HK-2 (cell line): ENCODE measurements at regions not wholly inside any gene's neighbourhood (a gene's known extent, or its start where the extent isn't known, plus 50 kb on each side); places are given as distances from the start of the nearest gene placed in this dataset.

ENCODE experiments used
- DNase-seq: peaks from one replicate; pipeline ENCODE4 v3.0.0-alpha.2; 2018; ENCODE audit not compliant: unreplicated experiment

DNA sequence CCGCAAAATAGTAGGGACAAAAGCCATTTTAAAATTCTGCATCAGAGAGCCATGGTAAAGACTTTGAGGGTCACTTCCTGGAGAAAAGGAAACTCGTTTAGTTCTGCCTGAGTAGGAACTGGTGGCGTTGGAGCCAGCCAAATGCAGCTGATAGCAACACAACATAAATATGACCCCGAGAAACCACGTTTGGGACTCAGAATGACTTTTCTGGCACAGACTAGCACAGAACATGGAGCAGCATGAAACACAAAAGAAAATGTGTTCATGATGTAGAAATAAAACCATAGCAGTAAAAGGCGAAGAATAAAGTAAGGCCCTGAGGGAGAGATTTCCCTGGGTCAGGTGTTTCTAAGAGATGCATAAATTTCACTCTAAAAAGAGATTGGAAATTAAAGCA lies 149.2 kb upstream of the KLHL29 start:
- no peak for DNase-seq

DNA sequence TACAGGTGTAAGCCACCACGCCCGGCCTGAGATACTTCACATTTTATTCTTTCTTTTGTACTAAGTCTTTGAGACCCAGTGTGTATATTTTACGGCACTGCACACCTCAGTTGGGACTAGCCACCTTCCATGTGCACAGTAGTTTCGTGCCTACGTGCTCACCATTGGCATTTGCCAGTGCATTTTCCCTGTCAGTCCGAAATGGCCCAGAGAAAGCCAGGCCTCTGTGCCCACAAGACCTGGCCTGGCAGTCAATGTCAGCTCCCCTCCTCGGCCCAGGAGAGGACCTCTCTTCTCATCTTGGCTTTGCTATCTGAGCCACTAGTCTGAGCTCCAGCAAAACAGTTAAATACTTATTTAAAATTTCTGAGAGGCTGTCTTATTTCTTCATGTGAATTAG lies 147.8 kb upstream of the KLHL29 start:
- no peak for DNase-seq

DNA sequence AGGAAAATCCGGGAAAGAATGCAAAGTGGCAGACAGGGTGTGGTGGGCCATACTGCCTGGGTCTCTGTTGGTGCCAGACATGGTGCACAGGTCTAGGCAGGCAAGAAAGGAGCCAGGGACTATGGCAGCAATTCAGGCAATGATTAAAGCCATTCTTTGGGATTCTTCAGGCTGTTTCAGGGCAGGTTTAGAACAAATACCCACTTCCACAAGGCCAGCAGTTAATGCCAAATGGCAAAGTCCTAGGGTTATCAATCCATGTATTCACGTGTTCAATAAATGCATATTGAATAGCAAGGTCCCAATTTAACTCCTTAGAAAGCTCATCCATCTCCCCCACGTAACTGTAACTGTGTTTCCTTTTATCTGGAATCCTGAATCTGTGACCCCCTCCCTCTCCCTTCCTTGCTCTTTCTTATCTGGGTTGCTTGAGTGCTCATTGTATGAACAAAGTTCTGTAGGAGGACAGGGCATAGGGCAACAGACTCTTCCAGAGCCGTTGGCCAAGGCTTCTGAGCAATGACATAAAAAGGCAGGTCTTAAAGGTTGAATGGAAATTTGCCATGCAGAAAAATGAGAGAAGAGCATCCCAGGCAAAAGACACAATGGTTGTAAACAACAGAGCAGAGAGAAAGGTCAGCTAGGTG lies 146.8 kb upstream of the KLHL29 start:
- DNase-seq, result no peak

DNA sequence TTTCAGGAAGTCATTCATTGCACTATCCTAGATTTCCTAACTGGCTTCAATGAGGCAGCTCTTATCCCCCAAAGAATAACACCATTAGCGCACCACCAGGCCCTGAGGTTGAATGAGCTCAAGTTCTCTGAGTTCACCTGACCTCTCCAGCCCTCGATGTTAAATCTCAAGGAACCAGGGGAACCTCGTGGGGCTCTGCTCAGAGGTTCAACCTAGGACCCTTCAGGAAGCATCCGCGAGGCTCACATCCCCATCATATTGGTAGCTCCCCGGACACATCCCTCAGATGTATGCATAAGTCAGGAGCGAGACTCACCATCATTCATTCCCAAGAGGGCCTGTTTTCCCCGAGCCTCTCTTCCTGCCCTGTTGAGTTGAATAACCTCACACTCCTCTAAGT lies 145.6 kb upstream of the KLHL29 start:
- no peak for DNase-seq

DNA sequence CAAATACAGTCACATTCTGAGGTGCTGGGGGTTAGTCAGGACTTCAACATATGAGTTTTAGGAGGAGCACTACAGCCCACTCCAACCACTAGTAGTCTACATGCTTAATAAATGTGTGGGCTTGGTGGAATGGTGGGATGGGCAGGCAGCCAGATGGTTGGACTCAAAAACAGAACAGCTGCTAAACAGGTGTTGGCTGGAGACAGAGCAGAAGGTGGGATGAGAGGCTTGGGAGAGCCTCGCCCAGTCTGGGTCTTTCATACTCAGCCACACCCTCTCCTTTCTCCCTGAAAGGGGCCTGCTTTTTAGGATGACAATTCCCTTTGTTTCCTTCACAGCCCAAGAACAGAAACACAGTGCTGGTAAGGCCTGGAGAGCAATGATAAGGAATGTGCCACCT lies 143.9 kb upstream of the KLHL29 start:
- DNase-seq, result no peak

DNA sequence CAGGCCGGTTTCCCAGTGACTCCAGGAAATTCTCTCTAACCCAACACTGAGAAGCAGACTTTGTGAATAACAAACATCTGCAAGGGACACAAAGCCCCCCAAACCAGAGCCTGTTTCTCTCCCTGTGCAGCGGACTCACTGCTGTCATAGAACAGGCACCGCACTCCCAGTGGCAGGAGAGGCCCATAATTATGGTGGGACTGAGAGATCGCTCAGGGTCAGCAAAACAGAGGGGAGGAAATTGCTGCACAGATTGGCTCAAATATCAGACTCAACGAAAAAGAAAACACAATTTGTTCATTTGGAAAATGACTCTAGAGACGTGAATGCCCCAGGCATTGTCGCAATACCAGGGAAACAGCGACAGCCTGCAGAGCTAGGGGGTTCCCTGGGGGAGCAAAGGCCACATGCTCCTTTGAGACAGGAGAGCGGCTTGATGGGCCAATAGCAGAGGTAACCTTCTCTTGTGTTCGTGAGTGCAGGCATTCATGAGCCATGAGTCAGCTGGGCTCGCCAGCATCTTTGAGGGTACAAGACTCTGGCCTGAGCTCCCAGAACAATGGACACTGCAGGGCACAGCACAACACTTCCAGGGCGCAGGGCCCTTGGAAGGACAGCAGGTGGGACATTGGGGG lies 143.3 kb upstream of the KLHL29 start:
- no peak for DNase-seq

DNA sequence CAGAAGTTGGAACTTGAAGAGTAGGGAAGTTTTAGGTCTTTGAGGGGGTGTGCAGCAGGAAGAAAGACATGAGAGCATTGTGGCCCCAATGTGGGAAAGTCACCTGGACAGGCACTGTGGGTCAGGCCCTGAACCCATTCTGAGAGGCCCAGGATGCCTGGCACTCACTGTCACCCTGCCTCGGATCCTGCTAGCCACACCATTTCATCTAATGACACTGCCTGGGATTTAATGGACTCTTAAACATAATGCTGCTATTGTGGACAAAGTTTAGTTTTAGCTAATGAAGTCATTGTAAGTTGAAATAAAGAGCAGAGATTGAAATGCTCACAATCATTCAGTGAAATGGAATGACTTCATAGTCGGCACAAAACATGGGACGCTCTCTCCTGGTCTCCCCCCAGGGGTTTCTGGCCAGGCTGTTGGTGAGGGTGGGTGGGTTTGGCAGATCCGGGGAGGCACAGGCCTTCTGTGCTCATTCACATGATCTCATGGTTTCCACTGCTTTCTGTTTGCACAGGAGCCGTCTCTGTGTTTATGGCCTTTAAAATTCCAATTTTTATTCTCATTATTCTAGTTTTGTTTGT lies 141.8 kb upstream of the KLHL29 start:
- DNase-seq, result no peak

DNA sequence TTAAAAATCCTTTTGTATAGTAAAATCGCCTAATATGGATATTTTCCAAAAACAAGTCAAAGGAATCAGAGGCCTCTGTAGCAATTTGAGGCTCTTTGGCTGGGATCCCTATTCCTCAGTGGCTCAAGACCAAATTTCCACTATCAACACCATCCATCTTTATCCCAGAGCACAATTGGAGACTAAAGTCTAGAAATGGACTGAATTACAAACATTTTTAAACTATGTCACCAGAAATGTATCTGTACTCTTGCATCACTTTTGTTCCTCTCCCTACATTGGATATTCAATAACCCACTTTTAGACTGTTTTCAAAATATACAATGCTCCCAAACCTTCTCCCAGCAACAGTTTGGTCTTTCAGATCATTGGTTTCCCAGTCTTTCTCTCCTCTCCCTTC lies 140.4 kb upstream of the KLHL29 start:
- no peak for DNase-seq

DNA sequence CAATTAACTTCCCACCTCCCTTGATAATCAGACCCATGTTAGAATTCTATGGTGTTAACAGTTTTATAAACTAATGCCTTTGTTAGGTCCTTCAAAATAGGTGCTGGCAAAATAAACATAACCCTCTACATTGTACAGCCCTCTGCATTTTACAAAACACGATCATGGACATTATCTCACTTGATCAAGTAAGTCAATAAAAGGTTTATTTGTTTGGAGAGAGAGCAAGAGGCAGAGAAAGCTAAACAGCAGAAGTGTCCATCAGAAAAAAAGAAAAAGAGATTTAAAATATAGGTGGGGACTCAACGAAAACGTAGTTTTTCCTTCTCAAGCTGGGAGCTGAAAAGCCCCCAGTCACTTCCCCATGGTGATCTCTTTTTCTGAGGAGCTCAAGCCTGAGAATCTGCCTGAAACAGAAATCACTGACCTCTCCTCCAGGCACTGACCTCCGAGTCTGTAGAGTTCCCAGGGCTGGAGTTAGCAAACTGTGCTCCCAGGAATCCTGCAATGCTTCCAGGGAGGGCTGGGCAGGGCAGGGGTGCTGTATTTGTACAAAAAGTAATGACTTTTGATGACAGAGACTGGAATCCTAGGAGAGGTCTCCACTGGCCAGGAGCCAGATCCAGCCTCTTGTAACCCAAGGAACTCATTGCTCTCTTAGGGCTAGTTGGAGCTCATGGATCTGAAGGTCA lies 137.8 kb upstream of the KLHL29 start:
- no peak for DNase-seq

DNA sequence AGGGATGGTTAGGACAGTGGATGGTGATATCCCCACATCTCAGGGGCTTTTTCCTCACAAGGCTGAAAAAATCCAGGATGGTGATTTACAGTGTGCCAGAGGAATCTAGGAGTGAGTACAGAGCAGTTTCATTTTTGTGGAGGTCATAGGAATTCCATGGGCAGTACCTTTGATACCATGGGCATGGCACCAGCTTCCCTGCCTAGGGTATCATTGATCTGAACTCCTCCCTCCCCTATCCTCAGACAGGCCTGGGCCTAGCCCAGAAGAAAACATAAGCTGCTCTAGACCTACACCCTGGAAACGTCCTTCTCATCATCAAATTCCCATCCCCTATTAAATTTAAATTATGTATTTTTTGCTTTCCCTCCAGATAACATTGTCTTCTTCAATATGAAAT lies 136.3 kb upstream of the KLHL29 start:
- no peak for DNase-seq

DNA sequence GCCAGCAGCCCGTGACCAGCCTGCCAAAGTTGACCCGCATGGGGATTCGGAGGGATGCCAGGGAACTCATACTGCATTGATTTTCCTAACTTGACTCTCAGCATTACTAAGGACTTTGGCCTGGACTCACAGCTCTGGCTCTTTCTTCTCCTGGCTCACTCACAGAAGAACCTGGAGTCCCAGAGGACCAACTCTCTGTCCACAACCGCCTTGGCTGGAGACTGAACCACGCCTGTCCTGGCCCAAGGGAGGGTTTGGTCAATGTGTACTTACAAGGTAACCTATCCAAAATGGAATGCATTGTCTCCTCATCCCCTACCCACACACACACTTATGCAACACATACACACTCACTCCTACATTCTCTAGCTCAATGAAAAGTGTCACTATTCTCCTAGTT lies 135.6 kb upstream of the KLHL29 start:
- no peak for DNase-seq

DNA sequence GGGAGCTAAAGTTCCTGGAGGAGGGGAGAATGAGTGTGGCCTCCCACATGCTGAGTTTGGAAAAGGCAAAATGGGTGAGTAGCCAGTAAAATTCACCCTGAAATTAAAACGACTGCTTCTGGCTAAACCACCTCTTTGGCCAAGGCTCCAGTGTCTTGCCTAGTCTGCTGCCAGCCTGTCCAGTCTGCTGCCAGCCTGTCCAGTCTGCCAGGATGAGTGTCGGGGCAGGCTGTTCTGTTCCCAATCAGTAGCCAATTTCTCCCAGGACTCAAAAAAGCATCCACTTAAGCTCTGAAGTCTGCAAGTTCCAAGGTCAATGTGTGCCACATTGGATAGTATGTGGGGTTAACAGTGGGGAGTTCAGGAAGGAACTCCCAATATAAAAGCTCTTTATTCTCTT lies 134.6 kb upstream of the KLHL29 start:
- no peak for DNase-seq

DNA sequence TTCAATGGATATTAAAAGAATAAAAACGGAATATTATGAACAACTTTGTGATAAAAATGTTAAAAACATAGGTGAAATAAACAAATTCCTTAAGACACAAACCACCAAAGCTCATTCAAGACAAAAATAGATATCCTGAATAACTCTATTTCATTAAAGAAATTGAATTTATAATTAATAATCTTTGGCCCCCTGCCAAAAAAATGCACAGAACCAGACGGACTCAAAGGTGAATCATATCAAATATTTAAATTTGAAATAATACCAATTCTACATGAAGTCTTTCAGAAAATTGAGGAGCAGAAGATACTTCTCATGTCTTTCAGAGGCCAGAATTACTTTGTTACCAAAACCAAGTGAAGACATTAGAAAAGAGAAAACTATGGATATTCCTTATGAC lies 128.3 kb upstream of the KLHL29 start:
- no peak for DNase-seq

DNA sequence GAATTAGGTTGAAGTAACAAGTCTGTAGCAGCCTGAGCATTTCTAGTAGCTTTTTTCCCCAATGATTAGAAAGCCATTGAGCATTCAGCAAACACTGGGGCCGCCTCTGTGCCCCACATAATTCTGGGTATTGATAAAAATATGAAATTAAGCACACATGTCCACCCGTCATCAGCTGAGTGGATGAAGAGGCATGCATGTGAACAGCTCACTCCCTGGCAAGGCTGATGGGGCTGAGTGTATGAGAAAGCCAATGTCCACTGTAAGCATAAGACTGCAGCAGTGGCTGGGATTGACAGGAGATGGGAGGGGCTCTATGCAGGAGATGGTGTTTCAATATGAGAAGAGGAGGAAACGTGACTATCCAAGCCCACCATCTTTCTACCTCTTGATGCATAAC lies 124.4 kb upstream of the KLHL29 start:
- no peak for DNase-seq

DNA sequence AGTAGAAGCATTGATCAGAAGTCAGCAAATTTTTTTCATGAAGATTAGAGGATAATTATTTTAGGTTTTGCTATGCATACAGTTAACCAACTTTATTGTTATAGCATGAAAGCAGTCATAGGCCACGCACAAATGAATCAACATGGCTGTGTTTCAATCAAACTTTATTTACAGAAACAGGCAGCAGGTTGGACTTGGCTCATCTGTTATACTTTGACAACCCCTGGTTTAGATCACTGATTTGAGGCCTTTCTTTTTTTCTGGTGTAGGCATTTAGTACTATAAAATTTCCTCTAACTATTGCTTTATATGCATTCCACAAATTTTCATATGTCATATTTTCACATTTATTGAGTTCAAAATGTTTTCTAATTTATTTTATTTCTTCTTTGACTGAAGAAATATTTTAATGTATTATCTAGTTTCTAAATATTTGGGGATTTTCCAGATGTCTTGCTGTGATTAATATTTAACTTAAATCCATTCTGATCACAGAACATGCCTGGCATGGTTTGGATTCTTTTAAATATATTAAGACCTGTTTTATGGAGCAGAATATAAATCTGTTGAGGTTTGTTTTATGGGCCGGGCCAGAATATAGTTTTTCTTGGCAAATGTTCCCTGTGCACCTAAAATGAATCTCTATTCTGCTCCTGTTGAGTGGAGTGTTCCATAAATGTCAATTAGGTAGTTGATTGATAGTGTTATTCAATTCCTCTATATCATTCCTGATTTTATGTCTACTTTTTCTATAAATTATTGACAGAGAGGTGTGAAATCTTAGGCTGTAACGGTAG lies 116.3 kb upstream of the KLHL29 start:
- DNase-seq, result no peak

DNA sequence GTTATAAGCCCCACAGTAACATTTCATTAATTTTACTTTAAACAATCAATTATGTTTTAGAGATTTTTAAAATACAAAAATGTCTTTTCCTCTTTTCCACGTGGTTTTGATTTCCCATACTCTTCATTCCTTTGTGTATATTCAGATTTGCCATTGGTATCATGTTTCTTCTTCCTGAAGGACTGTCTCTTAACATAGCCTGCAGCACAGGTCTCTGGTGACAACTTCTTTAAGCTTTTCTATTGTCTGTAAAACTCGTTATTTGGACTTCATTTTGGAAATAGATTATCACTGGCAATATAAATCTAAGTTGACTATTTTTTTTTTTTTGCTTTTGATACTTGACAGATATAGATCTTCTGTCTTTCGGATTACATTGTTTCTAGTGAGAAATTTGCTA lies 115.2 kb upstream of the KLHL29 start:
- DNase-seq, result no peak

DNA sequence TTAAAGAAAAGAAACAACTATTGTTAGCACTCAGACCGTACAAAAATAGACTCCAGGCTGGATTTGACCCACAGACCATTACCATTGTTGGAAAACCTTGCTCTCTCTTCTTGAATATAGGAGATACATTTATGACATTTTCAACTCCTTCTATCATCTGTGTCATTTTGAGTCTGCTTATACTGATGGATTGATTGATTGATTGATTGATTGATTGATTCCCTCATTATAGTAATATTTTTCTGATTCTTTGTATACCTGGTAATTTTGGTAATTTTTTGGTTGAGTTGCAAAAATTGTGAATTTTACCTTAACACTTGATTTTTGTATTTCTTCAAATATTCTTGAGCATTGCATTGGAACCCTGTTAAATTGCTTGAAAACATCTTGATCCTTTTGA lies 114.2 kb upstream of the KLHL29 start:
- no peak for DNase-seq

DNA sequence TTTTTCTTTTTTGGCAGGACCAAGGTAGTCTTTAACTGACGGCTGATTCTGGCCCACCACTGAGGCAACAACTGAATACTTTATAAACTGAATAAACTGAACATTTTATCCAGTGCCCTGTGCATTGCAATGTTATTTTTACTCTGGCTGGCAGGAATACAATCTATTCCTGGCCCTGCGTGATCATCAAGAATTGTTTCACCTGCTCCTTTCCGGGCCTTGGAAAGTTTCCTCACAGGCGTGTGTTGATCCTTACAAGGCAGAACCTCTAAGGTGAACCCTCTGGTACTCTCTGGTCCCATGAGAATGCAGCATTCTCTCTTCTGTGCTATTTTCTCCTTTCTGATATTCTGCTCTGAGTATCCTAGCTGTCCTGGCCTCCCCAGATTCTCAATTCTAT lies 113.7 kb upstream of the KLHL29 start:
- DNase-seq, result no peak

DNA sequence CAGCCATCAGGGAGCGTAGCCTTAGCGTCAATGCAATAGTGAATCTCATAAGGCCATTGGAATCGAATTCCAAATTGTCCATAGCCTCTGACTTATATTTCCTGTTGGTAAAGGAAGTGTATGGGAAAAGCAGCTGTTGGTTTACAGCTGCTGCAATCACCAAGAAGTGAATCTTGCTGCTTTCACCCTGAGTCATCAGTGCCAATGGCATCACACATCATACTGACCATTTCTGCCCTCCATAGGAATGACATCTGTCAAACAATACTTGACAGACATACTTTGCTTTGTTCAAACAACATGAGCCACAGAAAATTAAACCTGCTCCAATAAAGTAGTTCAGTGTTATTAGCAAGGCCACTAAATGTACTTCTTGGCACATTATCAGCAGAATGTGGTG lies 111.2 kb upstream of the KLHL29 start:
- no peak for DNase-seq

DNA sequence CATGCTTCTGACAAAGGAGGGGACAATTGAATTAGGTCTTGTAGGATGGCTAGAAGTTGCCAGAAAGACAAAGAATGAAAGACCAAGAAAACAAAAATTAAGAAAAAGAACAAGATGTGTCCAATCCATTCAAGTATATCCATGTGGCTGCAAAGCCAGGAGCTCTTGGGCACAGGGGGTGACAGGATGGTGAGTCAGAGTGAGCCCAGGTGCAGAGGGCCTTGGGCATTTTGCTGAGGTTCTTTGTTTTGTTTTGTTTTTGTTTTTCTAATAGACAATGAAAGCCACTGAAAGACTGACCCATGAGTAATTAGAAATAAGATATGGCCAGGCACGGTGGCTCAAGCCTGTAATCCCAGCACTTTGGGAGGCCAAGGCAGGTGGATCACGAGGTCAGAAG lies 104.6 kb upstream of the KLHL29 start:
- no peak for DNase-seq

DNA sequence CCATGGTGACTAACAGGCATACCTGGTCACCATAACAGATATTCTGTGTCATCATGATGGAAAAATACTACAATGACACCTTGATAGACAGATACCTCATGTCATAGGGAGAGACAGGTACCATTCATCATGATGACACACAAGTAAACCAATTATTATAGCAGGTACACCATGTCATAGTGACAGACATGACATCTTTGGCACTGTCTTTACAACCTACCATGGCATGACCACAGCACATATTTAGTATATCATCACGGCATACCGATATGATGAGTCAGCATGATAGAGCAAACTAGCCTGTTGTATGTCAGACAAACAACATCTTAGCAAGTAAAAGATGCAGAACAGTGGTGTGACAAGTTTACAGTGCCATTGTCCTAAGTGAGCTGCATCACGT lies 101.3 kb upstream of the KLHL29 start:
- DNase-seq, result no peak

DNA sequence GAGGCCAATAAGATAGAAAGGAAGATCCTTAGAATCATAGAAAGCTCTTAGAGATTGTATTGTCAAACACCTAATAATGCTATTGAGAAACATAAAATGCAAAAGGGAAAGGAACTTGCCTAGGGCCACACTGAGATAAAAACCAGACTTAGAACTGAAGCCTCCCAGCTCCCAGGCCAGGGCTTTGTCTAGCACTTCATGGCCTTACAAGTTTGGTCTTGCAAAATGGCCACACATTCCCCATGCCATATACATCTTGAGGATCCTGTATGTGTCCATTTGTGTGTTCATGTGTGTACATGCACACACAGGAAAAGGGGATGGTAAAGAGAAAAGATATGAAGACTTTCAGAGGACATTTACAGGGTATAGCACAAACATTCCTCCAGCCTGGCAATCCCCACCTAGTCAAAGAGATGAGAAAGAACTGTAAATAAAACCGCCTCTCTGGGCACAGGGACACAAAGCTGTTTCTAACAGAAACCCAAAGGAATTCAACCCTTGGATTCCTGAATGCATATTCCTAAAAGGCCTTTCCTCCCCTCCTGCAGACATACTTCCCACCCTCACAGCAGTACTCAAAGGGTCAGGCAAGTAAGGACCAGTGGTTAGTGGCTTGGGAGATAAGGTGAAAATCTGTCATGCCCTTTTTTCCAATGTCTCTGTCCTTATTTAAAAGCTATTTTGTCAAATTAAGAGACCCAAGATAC lies 99.7 kb upstream of the KLHL29 start:
- DNase-seq, result no peak
